IPS DF 6.9 (cell line): ENCODE measurements at regions not wholly inside any gene's neighbourhood (a gene's known extent, or its start where the extent isn't known, plus 50 kb on each side); places are given as distances from the start of the nearest gene placed in this dataset.

Experiments used
- DNase-seq: peaks from one replicate; pipeline ENCODE4 v3.0.0-alpha.2; 2013; ENCODE audit warnings: low read depth, low spot score
- H3K27ac ChIP-seq: one replicate; pipeline ENCODE4 v1.5.1; 2013; ENCODE audit warnings: low read length, control low read depth
- H3K27me3 ChIP-seq: 2 replicates; pipeline ENCODE4 v1.6.1; 2013; ENCODE audit warnings: mild to moderate bottlenecking, low read length; ENCODE audit not compliant: control insufficient read depth, insufficient read depth
- H3K36me3 ChIP-seq: 2 replicates; pipeline ENCODE4 v1.6.1; 2013; ENCODE audit warnings: low read length; ENCODE audit not compliant: control insufficient read depth, insufficient read depth
- H3K4me1 ChIP-seq: 2 replicates; pipeline ENCODE4 v1.6.1; 2013; ENCODE audit warnings: low read length; ENCODE audit not compliant: control insufficient read depth, insufficient read depth
- H3K4me3 ChIP-seq: 2 replicates; pipeline ENCODE4 v1.5.1; 2013; ENCODE audit warnings: mild to moderate bottlenecking, low read length
- H3K9me3 ChIP-seq: 2 replicates; pipeline ENCODE4 v1.6.1; 2013; ENCODE audit warnings: low read length, inconsistent platforms; ENCODE audit not compliant: control insufficient read depth, insufficient read depth
- WGBS: extraction: QIAGEN DNeasy Blood & Tissue Kit; methylation state at CpG from one replicate; pipeline ENCODE4 v1.1.7; 2013; ENCODE audit warnings: mixed read lengths, missing lambda C conversion rate; ENCODE audit not compliant: insufficient read length, insufficient coverage; 5-methylcytosine and 5-hydroxymethylcytosine counted together

- Histone ChIP-seq H3K4me1 (no peaks in the 10 kb centered on the region), H3K27me3 (no peaks in the 10 kb centered on the region), H3K36me3 (no peaks in the 10 kb centered on the region), H3K27ac (no peak overlapping the region), H3K4me3 (no peak overlapping the region), H3K9me3 (no peaks in the 10 kb centered on the region)
- no CpG with 5 or more reads among the region's 1 CpG for WGBS
- no peak for DNase-seq
Measured at GRCh38 chr14:39576736-39577135, 144.5 kb upstream of the FBXO33 start.

GRCh38 chr14:39576258-39576657, 144.0 kb upstream of the FBXO33 start:
- Histone ChIP-seq H3K9me3 (no peaks in the 10 kb centered on the region), H3K4me3 (no peak overlapping the region), H3K4me1 (no peaks in the 10 kb centered on the region), H3K27me3 (no peaks in the 10 kb centered on the region), H3K36me3 (no peaks in the 10 kb centered on the region), H3K27ac (no peak overlapping the region)
- DNase-seq = no peak

GRCh38 chr14:39568809-39569538, 136.7 kb upstream of the FBXO33 start:
- Histone ChIP-seq H3K36me3 (no peaks in the 10 kb centered on the region), H3K27ac (no peak overlapping the region), H3K4me3 (no peak overlapping the region), H3K27me3 (no peaks in the 10 kb centered on the region), H3K4me1 (no peaks in the 10 kb centered on the region), H3K9me3 (no peaks in the 10 kb centered on the region)
- no peak for DNase-seq
- WGBS = no CpG with 5 or more reads among the region's 4 CpGs

GRCh38 chr14:39566795-39567194, 134.6 kb upstream of the FBXO33 start:
- no peaks in the 10 kb centered on the region for H3K9me3 ChIP-seq
- H3K4me3 ChIP-seq = no peak overlapping the region
- no peaks in the 10 kb centered on the region for H3K4me1 ChIP-seq
- H3K36me3 ChIP-seq = no peaks in the 10 kb centered on the region
- no peak for DNase-seq
- WGBS = no CpG with 5 or more reads among the region's 2 CpGs
- H3K27me3 ChIP-seq = no peaks in the 10 kb centered on the region
- H3K27ac ChIP-seq = no peak overlapping the region

GRCh38 chr14:39563361-39563760, 131.1 kb upstream of the FBXO33 start:
- no peaks in the 10 kb centered on the region for H3K27me3 ChIP-seq
- H3K4me3 ChIP-seq = no peak overlapping the region
- DNase-seq = no peak
- H3K27ac ChIP-seq = no peak overlapping the region
- H3K9me3 ChIP-seq = no peaks in the 10 kb centered on the region
- no peaks in the 10 kb centered on the region for H3K4me1 ChIP-seq
- WGBS = no CpG with 5 or more reads among the region's 1 CpG
- no peaks in the 10 kb centered on the region for H3K36me3 ChIP-seq

GRCh38 chr14:39562175-39562574, 129.9 kb upstream of the FBXO33 start:
- Histone ChIP-seq H3K36me3 (no peaks in the 10 kb centered on the region), H3K27ac (no peak overlapping the region), H3K4me1 (no peaks in the 10 kb centered on the region), H3K27me3 (no peaks in the 10 kb centered on the region), H3K9me3 (no peaks in the 10 kb centered on the region), H3K4me3 (no peak overlapping the region)
- WGBS = no CpG with 5 or more reads among the region's 2 CpGs
- no peak for DNase-seq

GRCh38 chr14:39558525-39558924, 126.3 kb upstream of the FBXO33 start:
- Histone ChIP-seq H3K4me3 (no peak overlapping the region), H3K4me1 (no peaks in the 10 kb centered on the region), H3K9me3 (no peaks in the 10 kb centered on the region), H3K36me3 (no peaks in the 10 kb centered on the region), H3K27me3 (no peaks in the 10 kb centered on the region), H3K27ac (no peak overlapping the region)
- no peak for DNase-seq
- whole genome bisulfite sequencing = no CpG with 5 or more reads among the region's 1 CpG

GRCh38 chr14:39555749-39556148, 123.5 kb upstream of the FBXO33 start:
- WGBS = no CpG with 5 or more reads among the region's 4 CpGs
- no peaks in the 10 kb centered on the region for H3K4me1 ChIP-seq
- no peak overlapping the region for H3K4me3 ChIP-seq
- no peak overlapping the region for H3K27ac ChIP-seq
- H3K27me3 ChIP-seq = no peaks in the 10 kb centered on the region
- H3K9me3 ChIP-seq = no peaks in the 10 kb centered on the region
- H3K36me3 ChIP-seq = no peaks in the 10 kb centered on the region
- no peak for DNase-seq

- Histone ChIP-seq H3K4me1 (no peaks in the 10 kb centered on the region), H3K9me3 (no peaks in the 10 kb centered on the region), H3K4me3 (no peak overlapping the region), H3K36me3 (no peaks in the 10 kb centered on the region), H3K27ac (no peak overlapping the region), H3K27me3 (no peaks in the 10 kb centered on the region)
- no peak for DNase-seq
- no CpG with 5 or more reads among the region's 5 CpGs for WGBS
Measured at GRCh38 chr14:39554576-39554975, 122.3 kb upstream of the FBXO33 start.

- WGBS = no CpG with 5 or more reads among the region's 4 CpGs
- Histone ChIP-seq H3K27ac (no peak overlapping the region), H3K4me3 (no peak overlapping the region), H3K36me3 (no peaks in the 10 kb centered on the region), H3K9me3 (no peaks in the 10 kb centered on the region), H3K4me1 (no peaks in the 10 kb centered on the region), H3K27me3 (no peaks in the 10 kb centered on the region)
- no peak for DNase-seq
Measured at GRCh38 chr14:39548358-39548757, 116.1 kb upstream of the FBXO33 start.

GRCh38 chr14:39547845-39548244, 115.6 kb upstream of the FBXO33 start:
- H3K36me3 ChIP-seq = no peaks in the 10 kb centered on the region
- no peak overlapping the region for H3K27ac ChIP-seq
- WGBS = no CpG with 5 or more reads among the region's 3 CpGs
- no peaks in the 10 kb centered on the region for H3K27me3 ChIP-seq
- DNase-seq = no peak
- H3K4me3 ChIP-seq = no peak overlapping the region
- no peaks in the 10 kb centered on the region for H3K9me3 ChIP-seq
- H3K4me1 ChIP-seq = no peaks in the 10 kb centered on the region
